ENCODE measurements at regions not wholly inside any gene's neighbourhood (a gene's known extent, or its start where the extent isn't known, plus 50 kb on each side); places are given as distances from the start of the nearest gene placed in this dataset.
"Not testable (repeated sequence)": the region's sequence is repeated elsewhere in the genome, so short reads cannot be mapped to it uniquely, and the experiment has no call there.

- no peak for DNase-seq (ENCODE audit: low read depth)
- no peak overlapping the region for H3K4me3 ChIP-seq (replicated peaks; ENCODE audit: low read depth, low read length)
- TF ChIP-seq CTCF (IDR thresholded peaks at IDR 0.05; ENCODE audit: low read length, missing control alignments): no peak
Measured at GRCh38 chr11:23869671-23870070, 627.2 kb upstream of the LUZP2 start.

- DNase-seq (ENCODE audit: low read depth): no peak
- TF ChIP-seq CTCF (IDR thresholded peaks at IDR 0.05; ENCODE audit: low read length, missing control alignments): no peak
- H3K4me3 ChIP-seq (replicated peaks; ENCODE audit: low read depth, low read length): no peak overlapping the region
Measured at GRCh38 chr11:23873406-23873805, 623.4 kb upstream of the LUZP2 start.

- no peak for TF ChIP-seq CTCF (IDR thresholded peaks at IDR 0.05; ENCODE audit: low read length, missing control alignments)
- no peak for DNase-seq (ENCODE audit: low read depth)
Measured at GRCh38 chr11:23875176-23875850, 621.5 kb upstream of the LUZP2 start.

GRCh38 chr11:23883426-23884048 lies 613.3 kb upstream of the LUZP2 start:
- not testable (repeated sequence) for DNase-seq (ENCODE audit: low read depth)

More at GRCh38 chr11:23875176-23875850, 621.5 kb upstream of the LUZP2 start:
- H3K4me3 ChIP-seq (replicated peaks; ENCODE audit: low read depth, low read length): no peak overlapping the region

GRCh38 chr11:23884341-23884740 lies 612.5 kb upstream of the LUZP2 start:
- no peak for DNase-seq (ENCODE audit: low read depth)
- no peak overlapping the region for H3K4me3 ChIP-seq (replicated peaks; ENCODE audit: low read depth, low read length)
- TF ChIP-seq CTCF (IDR thresholded peaks at IDR 0.05; ENCODE audit: low read length, missing control alignments): no peak

More at GRCh38 chr11:23883426-23884048, 613.3 kb upstream of the LUZP2 start:
- H3K4me3 ChIP-seq (replicated peaks; ENCODE audit: low read depth, low read length): not testable (repeated sequence)

GRCh38 chr11:23885801-23886200 lies 611.1 kb upstream of the LUZP2 start:
- no peak for DNase-seq (ENCODE audit: low read depth)
- TF ChIP-seq CTCF (IDR thresholded peaks at IDR 0.05; ENCODE audit: low read length, missing control alignments): no peak
- H3K4me3 ChIP-seq (replicated peaks; ENCODE audit: low read depth, low read length): no peak overlapping the region

GRCh38 chr11:23887122-23887521 lies 609.7 kb upstream of the LUZP2 start:
- H3K4me3 ChIP-seq (replicated peaks; ENCODE audit: low read depth, low read length); DNase-seq (ENCODE audit: low read depth): not testable (repeated sequence)

- no peak overlapping the region for H3K4me3 ChIP-seq (replicated peaks; ENCODE audit: low read depth, low read length)
- TF ChIP-seq CTCF (IDR thresholded peaks at IDR 0.05; ENCODE audit: low read length, missing control alignments): no peak
- no peak for DNase-seq (ENCODE audit: low read depth)
Measured at GRCh38 chr11:23893126-23893525, 603.7 kb upstream of the LUZP2 start.

Data from fibroblast of pulmonary artery (primary cell).